Kidney glomerular epithelial cell (primary cell): ENCODE measurements at regions not wholly inside any gene's neighbourhood (a gene's known extent, or its start where the extent isn't known, plus 50 kb on each side); places are given as distances from the start of the nearest gene placed in this dataset.
A peak's percentile ranks its signal among the peaks of the same experiment; 100 is the strongest.

Experiments used
- DNase-seq: peaks from one replicate; lab custom pipeline; 2025; lab: John Stamatoyannopoulos, UW

DNA sequence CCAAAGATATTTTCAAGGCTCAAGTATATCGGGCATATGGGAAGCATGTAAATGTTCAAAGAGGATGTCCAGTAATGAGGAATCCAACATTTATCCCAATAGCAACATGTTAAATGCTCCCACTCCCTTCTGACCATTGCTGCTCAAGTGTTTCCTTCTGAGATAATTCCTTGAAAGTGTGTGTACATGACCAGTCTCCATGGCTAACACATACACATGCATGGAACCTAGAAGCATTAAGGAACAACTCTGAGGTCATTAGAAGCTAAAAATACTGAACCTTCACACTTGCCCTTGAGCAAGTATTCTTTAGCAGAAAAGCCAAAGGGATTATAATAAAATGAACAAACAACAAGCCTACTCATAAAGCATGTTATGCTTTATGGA, 433.8 kb upstream of the TCF4 start:
- no peak for DNase-seq

DNA sequence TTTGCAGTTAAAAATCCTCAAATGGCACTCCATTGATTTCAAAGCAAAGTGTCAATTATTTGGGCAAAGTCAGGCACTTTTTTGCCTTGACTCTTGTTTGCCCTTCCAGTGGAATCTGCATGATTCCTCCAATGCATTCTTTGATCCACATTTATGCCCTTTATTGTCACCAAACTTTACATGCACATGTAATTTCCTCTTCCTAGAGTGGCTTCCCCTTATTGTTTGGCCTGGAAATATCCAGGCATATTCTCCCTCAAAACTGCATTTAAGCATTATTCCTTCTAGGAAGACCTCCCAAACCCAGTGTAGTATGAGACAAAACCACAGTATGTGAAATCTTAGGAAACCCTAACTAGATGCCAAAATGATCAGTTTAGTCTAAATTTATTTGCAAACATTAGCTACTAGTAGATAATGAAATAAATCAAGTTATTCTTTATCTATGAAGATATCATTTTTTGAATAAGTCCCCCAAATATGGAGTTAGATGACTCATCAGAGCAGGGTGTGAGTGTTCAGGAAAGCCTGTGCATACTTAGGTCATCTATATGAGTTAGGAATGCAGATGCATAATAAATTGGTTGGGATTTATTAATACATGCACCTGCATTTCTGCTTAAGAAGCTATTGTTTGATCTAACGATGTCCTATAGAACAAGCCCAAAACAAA, 433.3 kb upstream of the TCF4 start:
- DNase-seq: no peak

DNA sequence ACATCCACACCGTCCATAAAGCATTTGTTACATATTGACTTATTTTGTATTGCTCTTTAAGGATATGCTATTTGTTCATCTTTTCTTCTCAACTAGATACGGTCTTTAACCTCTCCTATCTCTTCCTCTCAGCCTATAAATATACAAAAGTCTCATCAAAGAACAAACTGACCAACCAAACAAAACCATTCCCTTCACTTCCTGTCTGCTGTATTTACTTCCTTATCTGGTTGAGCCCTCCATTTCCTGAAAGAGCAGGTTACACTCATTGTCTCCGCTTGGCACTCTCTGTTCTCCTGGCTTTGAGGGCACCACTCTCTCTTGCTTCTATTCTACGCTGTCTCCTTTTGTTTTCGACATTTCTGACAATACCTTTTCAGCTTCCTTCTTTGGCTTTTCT, 431.9 kb upstream of the TCF4 start:
- no peak for DNase-seq

DNA sequence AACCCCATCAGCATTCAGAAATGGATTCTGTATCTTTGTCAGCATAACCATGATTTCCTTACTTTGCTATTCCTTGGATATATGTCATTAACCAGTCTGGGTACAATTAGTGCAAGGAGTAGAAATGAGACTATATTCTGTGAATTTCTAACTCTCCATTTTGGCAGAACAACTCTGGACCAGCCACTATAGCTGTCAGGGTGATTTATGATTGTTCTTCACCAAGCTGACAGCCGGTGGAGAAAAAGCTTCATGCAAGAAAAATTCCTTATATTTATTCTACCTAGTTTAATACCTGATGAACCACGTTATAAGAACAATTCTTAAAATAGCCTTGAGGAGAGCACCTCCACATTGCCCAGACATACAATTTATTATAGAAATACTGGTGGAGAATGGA, 431.2 kb upstream of the TCF4 start:
- DNase-seq: no peak

DNA sequence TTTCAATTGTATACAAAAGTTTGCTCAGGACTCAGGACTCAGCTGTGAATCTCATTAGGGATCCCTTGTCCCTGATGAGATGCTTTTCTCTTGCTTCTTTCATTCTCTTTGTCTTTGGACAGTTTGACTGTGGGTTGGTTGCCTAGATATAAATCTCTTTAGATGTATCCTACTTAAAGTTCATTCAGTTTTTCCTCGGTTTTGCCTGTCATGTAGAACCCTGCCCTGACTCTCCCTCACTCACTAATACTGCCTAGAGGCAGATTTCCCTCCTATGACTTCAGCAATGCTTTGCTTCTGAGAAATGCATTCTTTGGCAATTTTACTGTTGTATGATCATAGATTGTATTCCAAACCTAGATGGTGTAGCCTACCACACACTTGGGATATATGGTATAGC, 421.4 kb upstream of the TCF4 start:
- no peak for DNase-seq

DNA sequence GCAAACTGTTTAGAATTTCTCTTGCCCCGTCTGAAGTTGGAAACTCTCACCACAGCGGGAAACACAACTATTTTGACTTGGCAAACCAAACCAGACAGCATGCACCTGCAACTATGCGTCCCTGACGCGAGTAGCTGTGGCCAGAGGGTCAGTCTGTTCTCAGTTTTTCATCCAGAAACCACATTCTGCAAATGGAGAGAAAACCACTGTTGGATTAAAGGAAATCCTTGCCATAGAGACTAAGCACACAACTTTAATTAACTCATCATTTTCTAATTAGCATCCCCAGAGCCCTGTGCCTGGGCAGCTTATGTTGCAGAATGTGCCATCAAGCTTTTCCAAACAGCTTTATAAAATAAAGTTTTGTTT, 415.7 kb upstream of the TCF4 start:
- DNase-seq: no peak

DNA sequence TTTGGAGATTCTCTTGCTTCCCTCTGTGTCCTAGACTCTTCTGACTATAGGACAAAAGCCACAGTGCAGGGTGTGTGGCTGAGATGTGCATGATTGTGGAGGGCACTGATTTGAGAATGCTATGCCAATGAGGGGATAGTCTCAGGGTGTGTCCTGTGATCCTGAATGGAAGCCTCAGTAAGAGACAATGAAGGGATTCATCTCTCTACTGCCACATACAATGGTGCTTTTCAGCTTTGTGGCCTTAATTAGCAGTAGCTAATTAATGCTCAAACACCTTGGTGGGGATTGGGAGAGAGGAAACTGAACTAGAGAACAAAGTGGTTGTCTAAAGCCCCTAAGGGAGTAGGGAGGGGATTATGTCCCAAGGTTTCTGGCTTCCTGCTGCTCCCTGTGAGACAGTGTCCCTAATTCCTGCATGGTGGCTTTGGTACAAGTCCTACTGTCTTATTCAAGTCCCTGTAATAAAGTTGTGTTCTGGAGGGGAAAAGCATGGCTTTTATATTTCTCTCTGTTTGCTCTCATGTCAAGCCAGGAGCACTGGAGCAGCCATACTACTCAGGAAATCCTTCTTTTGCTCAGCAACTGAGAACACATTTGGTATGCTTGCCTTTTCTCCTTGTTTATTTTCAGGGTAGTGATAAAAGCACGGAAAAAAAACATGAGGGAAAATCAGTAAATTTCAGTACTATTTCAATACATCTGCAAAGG, 415.2 kb upstream of the TCF4 start:
- no peak for DNase-seq

DNA sequence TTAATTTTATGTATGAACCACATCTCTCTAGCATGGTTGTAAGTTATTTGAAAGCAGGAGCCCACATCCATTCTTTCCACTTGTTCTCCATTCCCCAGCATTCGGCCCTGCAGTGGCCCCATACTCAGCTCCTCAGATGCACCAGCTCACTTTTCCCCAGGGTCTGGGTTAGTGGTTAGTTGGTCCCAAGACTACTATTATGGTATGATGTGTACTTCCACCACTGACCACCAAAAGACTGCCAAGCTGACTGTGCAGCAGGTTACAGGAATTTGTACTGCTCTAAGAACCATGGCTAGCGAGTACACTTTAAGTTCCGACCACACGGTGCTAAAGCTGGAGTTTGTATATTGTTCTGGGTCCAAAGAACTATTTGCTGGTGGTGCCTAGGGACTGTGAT, 413.6 kb upstream of the TCF4 start:
- no peak for DNase-seq

DNA sequence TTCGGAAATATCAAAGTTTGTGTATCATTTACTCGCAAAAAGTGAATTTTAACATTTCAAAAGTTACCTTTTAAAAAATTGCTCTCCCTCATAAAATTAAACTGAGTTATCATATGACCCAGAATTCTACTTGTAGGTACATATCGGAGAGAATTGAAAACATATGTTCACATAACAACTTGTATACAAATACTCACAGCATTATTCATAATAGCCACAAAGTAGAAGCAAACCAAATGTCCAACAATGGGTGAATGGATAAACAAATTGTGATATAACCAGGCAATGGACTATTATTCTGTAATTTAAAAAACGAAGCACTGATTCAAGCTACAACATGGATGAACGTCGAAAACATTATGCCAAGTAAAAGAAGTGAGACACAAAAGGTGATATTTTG, 412.0 kb upstream of the TCF4 start:
- DNase-seq: no peak

DNA sequence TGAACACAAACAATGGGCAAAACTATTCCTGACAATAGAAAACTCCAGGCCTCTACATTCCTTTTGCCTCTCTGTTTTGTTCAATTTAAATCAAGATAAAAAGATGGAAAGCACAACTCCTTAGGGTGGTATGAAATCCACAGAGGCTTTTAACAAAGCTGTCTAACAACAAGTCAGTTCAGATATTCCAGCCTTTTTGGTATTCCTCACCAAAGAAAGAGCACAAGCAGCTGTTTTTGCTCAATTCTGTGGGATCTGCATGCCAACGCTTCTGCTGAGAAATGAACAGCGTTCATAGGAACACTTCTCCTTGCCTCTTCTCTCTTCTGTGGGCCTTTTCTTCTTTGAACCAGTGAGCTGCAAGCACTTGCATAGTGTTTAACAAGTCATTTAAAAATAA, 411.6 kb upstream of the TCF4 start:
- no peak for DNase-seq

DNA sequence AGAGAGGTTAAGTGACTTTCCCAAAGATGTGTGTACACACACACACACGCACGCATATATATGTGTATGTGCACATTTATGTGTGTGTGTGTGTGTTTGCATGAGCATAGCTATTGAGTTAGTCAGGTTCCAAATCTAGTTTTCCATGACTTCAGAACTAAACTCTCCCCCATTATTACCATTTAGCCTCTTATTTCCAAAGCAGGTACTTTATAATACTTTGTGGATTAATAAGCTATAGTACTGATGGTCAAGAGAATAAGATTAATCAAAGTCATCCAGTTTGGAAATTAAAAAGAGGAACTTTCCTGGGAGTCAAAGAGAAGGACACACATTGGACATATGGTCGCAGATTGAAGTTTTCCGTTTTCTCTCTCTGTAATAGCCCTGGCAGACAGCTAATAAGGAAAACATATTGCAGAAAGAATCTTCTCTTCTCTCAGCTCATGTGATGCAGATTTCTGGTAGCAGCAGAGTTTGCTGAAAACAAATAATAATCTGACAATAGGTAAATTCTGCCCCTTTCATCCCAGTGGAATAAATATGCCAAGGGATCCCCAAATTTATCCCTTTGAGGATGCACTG, 410.9 kb upstream of the TCF4 start:
- no peak for DNase-seq

DNA sequence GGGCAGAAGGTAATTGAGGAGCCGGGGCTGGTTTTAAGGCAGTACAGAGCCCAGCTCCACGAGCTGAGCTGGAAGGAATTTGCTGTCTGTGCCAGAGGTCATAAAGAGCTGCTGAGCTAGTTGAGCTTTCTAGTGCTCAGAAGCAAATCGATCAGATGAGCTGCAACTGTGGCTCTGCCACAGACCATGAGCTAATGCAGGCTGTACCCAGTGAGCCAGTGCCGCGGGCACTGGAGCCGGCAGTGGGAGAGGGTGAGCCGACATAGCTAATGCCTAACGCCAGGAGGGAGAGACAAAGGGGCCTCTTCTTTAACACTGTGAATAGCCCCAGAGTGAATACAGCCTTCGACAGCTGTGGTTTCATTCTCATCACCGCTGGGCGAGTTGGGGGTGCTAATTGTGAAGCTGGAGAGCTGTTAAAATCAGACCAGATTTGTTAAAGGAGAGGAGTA, 410.1 kb upstream of the TCF4 start:
- DNase-seq: peak; percentile 24

DNA sequence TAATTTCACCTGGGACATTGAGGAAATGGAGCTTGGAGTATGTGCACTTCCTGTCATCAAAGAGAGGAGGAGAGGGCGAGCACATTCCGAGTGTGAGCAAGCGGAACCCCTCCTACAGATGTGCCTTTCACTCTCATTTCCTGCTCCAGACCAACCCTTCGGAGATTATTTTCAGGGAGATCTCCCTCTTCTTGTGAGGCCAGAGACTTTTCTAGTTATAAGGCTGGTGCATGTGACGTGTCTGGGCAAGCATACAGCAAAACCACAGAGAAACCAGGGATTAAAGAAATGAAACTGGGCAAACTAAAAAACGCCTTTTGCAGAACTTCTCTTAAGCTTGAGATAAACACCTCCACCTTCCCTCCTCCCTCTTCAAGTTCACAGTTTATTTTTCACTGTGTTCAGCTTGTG, 409.2 kb upstream of the TCF4 start:
- DNase-seq: peak; percentile 33

DNA sequence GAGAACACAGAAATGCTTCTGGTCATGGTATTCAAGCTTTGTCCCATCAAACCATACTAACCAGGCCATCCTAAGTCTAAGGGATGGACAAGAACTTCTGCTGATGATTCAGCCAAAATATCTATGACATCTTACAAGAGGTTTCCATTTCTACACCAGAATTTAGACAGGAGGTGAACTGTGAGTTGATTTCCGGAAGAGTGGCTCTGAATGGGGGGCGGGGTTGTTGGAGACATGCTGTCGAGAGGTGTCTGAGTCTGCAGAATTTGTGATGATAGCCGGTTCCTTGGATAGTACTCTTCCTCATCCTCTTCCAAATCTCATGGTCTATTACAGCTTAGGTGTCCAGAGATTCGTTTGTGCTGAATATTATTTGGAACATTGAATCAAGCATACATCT, 408.7 kb upstream of the TCF4 start:
- no peak for DNase-seq

DNA sequence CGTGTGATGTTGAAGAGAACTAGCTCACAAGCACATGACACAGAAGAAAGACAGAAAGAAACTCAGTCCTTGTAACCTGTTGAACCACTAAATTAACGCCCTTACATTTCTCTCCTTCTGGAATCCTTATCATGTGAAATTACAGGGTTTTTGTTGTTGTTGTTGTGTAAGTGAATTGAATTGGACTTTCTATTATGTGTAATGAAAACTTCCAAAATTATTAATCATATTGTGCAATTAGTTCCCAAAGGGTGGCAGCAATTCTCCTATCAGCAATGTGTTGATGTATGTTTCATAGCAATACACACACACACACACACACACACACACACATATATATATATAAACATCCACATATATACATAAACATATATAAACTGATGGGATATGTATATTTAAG, 402.2 kb upstream of the TCF4 start:
- DNase-seq: no peak

DNA sequence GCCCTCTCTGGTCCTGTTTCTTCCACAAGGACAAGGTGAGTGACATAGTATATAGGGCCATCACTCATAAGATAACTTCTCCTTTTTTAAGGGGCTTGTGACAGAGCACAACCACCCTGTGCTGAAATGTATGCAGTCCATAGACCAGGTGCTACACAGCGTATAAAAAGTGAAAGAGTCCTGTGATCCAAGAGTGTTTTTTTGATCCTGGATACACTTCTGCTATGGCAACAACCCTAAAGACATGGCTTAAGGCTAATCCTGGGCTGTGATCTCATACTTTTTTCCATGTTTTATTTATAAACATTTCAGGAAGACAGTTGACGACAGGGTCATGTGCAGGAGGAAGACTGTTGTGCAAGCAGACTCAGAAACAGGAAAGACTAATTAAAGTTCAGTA, 400.5 kb upstream of the TCF4 start:
- no peak for DNase-seq

DNA sequence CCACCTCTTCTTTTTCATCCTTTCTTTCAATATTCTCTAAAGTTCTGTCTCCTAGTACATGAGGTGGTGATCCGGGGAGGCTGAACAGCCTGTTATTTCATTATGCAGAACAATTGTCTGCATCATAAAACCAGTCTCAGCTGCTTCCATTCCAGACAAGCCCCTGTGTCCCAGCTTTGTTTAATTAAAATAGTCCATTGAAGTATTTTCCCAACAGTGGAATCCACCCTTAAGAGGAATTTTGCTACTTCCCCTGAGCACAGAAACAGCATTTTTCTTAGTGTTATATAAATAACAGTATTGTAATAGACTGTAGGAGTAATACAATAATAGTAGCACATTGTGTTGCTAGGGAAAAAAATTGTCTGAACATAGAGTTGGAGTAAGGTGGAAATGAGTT, 395.4 kb upstream of the TCF4 start:
- DNase-seq: no peak

DNA sequence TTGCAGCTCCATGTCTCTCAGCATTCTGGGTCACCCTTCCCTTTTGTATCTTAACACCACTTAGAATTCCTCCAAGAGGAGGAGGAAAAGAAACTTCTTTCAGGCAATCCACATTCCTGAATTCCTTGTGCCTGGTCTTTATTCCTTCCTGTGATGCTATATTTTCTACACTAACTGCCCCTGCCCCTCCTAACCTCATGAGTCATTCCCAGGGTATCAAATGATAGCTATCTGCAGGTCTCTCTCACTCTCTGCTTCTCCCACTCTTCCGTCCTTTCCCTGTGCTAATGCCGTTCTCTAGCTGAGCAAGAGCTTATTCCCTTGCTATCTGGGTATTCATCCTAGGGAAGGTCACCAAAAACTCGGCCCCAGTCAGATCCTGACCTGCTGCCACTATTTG, 395.0 kb upstream of the TCF4 start:
- DNase-seq: no peak

DNA sequence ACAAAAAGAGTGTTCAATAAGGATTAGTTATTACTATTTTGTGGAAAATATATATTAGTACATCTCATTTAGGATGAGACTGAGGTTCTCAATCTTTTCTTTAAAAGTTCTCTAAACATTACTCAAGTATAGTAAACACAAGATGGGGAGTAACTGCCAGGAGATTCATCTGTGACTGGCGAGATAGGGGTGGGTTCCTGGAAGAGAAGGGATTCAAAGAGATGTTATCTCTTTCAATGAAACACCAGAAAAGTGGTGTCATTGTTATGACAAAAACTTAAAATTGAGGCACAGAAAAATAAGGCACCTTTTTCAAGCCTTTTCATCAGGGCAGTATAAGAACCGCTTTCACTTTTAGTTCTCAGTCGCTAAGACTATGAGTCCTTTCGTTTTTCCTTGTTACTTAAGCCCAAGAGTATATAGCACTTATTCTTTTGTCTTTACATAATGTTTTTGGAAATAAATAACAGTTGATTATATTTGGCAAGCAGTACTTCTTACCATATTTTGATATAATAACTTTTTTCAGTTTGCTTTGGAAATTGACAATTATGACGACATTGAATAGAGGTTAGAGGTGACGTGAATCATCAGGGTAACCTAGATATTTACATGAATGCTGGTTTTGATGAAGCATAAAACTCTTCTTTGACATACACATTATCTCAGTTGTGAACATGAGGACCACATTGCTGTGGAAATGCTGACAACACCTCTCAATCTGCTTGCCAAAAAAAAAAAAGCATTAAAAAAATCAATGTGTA, 393.9 kb upstream of the TCF4 start:
- DNase-seq: no peak

DNA sequence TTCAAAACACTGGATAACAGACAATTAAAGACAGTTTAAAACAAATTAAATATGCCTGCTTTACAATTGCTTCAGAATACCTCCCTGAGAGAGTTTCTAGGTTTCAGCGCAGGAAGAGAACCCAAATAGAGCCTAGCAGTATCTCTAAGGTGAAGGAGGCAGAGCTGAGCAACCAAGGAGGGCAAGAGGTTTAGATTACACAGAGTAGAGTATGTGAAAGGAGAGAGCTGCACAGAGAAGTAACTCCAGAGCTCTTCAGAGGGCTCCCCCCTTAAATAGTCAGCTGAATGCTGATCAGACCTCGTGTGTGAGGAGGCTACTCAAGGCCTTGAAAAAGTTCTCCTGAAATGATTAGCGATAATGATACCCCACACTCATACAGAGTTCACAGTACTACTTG, 386.5 kb upstream of the TCF4 start:
- no peak for DNase-seq

DNA sequence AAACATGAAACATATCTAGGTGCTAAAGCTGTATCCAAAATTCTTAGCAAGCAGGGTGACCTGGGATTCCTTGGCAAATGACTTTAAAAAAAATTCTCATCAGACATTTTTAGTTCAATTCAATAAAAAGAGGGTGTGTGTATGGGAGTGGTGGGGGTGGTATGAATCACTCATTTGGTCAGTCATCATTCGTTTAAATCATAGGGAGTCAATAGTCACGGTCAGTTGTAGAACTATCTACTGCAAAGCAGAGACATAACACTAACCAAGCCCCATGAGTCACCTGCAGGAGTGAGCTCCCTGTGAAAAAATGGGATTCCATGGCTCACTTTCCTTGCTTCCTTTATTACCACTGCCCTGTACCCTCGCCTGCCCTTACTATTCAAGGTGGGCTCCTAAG, 380.6 kb upstream of the TCF4 start:
- no peak for DNase-seq

DNA sequence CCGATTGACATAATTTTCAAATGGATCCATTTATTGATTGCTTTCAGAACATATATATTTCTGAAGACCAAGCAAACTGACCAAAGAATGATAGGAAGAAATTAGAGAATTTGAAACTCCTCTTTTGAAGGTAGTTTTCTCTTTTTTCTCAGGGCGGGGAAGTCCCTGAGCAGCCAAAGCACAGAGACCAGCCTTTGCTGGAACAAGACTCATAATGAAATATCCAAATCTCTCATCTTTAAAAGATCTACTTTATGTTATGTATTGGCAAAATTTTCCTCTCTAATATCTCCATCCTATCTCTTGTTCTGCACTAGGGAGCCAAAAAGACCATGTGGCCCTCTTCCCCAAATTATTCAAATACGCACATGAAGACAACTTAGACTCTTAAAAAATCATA, 379.0 kb upstream of the TCF4 start:
- DNase-seq: no peak

DNA sequence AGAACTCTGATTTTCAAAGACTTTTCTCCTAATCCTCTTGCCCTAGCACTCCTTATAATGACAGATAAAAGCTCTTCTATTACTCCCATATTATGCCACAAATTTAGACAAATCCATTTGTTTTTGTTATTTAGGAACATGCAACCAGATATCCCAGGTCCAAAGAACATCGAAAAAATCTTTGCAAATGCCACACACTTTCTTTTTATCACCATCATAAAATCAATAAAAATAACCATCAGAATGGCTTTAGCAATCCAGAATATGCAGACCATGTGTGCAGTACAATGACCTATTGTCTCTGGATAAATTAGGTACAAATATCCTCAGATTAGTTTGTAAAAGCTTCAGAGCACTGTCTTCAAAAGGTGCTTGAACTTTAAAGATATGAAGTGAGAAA, 376.2 kb upstream of the TCF4 start:
- DNase-seq: no peak
